Lung (tissue), 11 donors: ENCODE measurements at regions not wholly inside any gene's neighbourhood (a gene's known extent, or its start where the extent isn't known, plus 50 kb on each side); places are given as distances from the start of the nearest gene placed in this dataset.

Experiments used
- ATAC-seq: fragments of 200-7000 bp; cut with Tn5 transposase; one replicate; pipeline ENCODE4 v1.9.1; 2020; ENCODE audit warnings: moderate number of reproducible peaks; ENCODE audit not compliant: insufficient read depth, low FRiP score
- DNase-seq, 3 donors: peaks; one replicate each; pipeline ENCODE4 v3.0.0-alpha.2; 2013 to 2017
- H3K27ac ChIP-seq, 2 donors: one replicate each; pipeline ENCODE4 v1.5.1; 2013; ENCODE audit warnings: mild to moderate bottlenecking in 2 of 2, moderate library complexity in 2 of 2, control low read depth in 1 of 2, inconsistent platforms in 1 of 2, low read depth in 1 of 2, low read length in 1 of 2
- H3K27me3 ChIP-seq, 3 donors: one replicate each; pipeline ENCODE4 v1.5.1; 2013; ENCODE audit warnings: low read length in 2 of 3; ENCODE audit not compliant: control insufficient read depth in 3 of 3, insufficient read depth in 3 of 3
- H3K36me3 ChIP-seq, 4 donors: one replicate each; pipeline ENCODE4 v1.5.1; 2013; ENCODE audit warnings: low read length in 4 of 4, mild to moderate bottlenecking in 1 of 4, moderate library complexity in 1 of 4; ENCODE audit not compliant: control insufficient read depth in 4 of 4, insufficient read depth in 4 of 4
- H3K4me1 ChIP-seq, 5 donors: one replicate each; pipeline ENCODE4 v1.5.1; 2013; ENCODE audit warnings: low read length in 5 of 5, mild to moderate bottlenecking in 2 of 5, moderate library complexity in 1 of 5; ENCODE audit not compliant: control insufficient read depth in 5 of 5, insufficient read depth in 5 of 5
- H3K4me3 ChIP-seq: one replicate; pipeline ENCODE4 v1.5.1; 2013; ENCODE audit warnings: mild to moderate bottlenecking, control low read depth, moderate library complexity
- H3K9ac ChIP-seq, 2 donors: one replicate each; pipeline ENCODE4 v1.5.1; 2013; ENCODE audit warnings: low read length in 2 of 2, control low read depth in 1 of 2; ENCODE audit not compliant: insufficient read depth in 1 of 2
- H3K9me3 ChIP-seq, 4 donors: one replicate each; pipeline ENCODE4 v1.5.1; 2013; ENCODE audit warnings: low read length in 3 of 4, mild to moderate bottlenecking in 1 of 4, moderate library complexity in 1 of 4; ENCODE audit not compliant: control insufficient read depth in 4 of 4, insufficient read depth in 3 of 4
- CTCF ChIP-seq: IDR thresholded peaks from 2 replicates; pipeline ENCODE4 v1.5.1; 2012; ENCODE audit warnings: mild to moderate bottlenecking; ENCODE audit errors: control extremely low read depth, extremely low read depth
- WGBS, 2 donors: extraction: QIAGEN DNeasy Blood & Tissue Kit; methylation state at CpG; one replicate each; pipeline ENCODE4 v1.1.7; 2013; 5-methylcytosine and 5-hydroxymethylcytosine counted together
- donor health status: control.
- donor health status: control.
- donor health status: Bipolar disorder and iron deficiency.
- donor health status: healthy.
- donor health status: DM: yes; HTN: yes; CAD: no.

- no peak overlapping the region for H3K9ac ChIP-seq
- WGBS, 2 donors, result 66 to 71% methylated on average over 5 of the region's 5 CpGs
- TF ChIP-seq CTCF, result no peak
Measured at GRCh38 chr18:77716282-77716681, 466.6 kb downstream of the GALR1 start.

GRCh38 chr18:77733292-77733903 lies 483.8 kb downstream of the GALR1 start:
- Histone ChIP-seq H3K4me1 (peaks cover 0 to 1% (median 0%) of the 10 kb centered on the region in 5 donors), H3K27ac (no peak overlapping the region), H3K9me3 (peaks cover 0 to 5% (median 0%) of the 10 kb centered on the region in 4 donors), H3K9ac (no peak overlapping the region), H3K4me3 (no peak overlapping the region), H3K36me3 (no peaks in the 10 kb centered on the region), H3K27me3 (no peaks in the 10 kb centered on the region)
- TF ChIP-seq CTCF, result no peak
- ATAC-seq, result no peak
- no peak for DNase-seq
- WGBS, 2 donors, result 83 to 86% methylated on average over 19 of the region's 19 CpGs

More at GRCh38 chr18:77716282-77716681, 466.6 kb downstream of the GALR1 start:
- Histone ChIP-seq H3K9me3 (no peaks in the 10 kb centered on the region), H3K4me3 (no peak overlapping the region), H3K27me3 (no peaks in the 10 kb centered on the region), H3K27ac (no peak overlapping the region), H3K4me1 (no peaks in the 10 kb centered on the region), H3K36me3 (no peaks in the 10 kb centered on the region)
- DNase-seq (no peak), ATAC-seq (no peak)

- H3K9me3 ChIP-seq, result peaks cover 0 to 5% (median 0%) of the 10 kb centered on the region in 4 donors
- no peak for TF ChIP-seq CTCF
- WGBS, 2 donors, result 78 to 83% methylated on average over 4 of the region's 4 CpGs
Measured at GRCh38 chr18:77736842-77737241, 487.2 kb downstream of the GALR1 start.

GRCh38 chr18:77737405-77737804 lies 487.8 kb downstream of the GALR1 start:
- peaks cover 0 to 6% (median 2%) of the 10 kb centered on the region in 3 donors for H3K27me3 ChIP-seq
- no peak overlapping the region for H3K27ac ChIP-seq
- no peak for DNase-seq
- 68 to 77% methylated on average over 7 of the region's 7 CpGs for WGBS, 2 donors
- ATAC-seq, result no peak
- no peak overlapping the region for H3K4me3 ChIP-seq
- peaks cover 0 to 5% (median 0%) of the 10 kb centered on the region in 4 donors for H3K9me3 ChIP-seq
- TF ChIP-seq CTCF, result no peak
- no peak overlapping the region for H3K9ac ChIP-seq
- H3K36me3 ChIP-seq, result no peaks in the 10 kb centered on the region
- peaks cover 0 to 1% (median 0%) of the 10 kb centered on the region in 5 donors for H3K4me1 ChIP-seq

More at GRCh38 chr18:77736842-77737241, 487.2 kb downstream of the GALR1 start:
- ATAC-seq (no peak), DNase-seq (no peak)
- Histone ChIP-seq H3K4me3 (no peak overlapping the region), H3K36me3 (no peaks in the 10 kb centered on the region), H3K27ac (no peak overlapping the region), H3K9ac (no peak overlapping the region), H3K27me3 (peaks cover 0 to 3% (median 2%) of the 10 kb centered on the region in 3 donors), H3K4me1 (peaks cover 0 to 1% (median 0%) of the 10 kb centered on the region in 5 donors)
